IPS-18a (cell line): ENCODE measurements at regions not wholly inside any gene's neighbourhood (a gene's known extent, or its start where the extent isn't known, plus 50 kb on each side); places are given as distances from the start of the nearest gene placed in this dataset.

Source experiments
- H3K27ac ChIP-seq: one replicate; pipeline ENCODE4 v1.5.1; 2013; ENCODE audit warnings: low read length
- H3K27me3 ChIP-seq: one replicate; pipeline ENCODE4 v1.6.1; 2013; ENCODE audit warnings: mild to moderate bottlenecking, low read length; ENCODE audit not compliant: control insufficient read depth, insufficient read depth
- H3K36me3 ChIP-seq: one replicate; pipeline ENCODE4 v1.6.1; 2013; ENCODE audit warnings: low read depth, low read length; ENCODE audit not compliant: control insufficient read depth
- H3K4me1 ChIP-seq: one replicate; pipeline ENCODE4 v1.6.1; 2013; ENCODE audit warnings: low read depth, low read length; ENCODE audit not compliant: control insufficient read depth
- H3K4me3 ChIP-seq: one replicate; pipeline ENCODE4 v1.5.1; 2013; ENCODE audit warnings: low read length
- H3K9ac ChIP-seq: one replicate; pipeline ENCODE4 v1.6.1; 2013; ENCODE audit warnings: mild to moderate bottlenecking, low read length, moderate library complexity
- H3K9me3 ChIP-seq: one replicate; pipeline ENCODE4 v1.6.1; 2013; ENCODE audit warnings: low read depth, low read length; ENCODE audit not compliant: control insufficient read depth

DNA sequence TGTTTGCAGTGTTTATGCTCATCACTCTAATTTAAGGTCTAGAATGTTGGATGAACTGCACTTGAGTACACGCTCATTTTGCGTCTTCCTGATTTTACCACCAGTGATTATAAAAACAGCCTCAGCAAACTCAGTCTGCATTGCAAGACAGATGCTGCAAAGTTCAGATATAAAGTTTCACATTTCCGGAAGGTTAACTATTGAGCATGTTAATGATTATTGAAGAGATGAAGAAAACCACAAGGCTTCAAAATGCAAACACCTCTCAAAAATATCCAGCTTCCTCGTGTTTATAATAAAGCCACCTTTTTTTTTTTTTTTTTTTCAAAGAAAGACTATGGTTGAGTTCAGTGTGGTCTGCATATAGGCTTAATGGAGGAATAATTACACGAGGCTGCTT is 92.1 kb upstream of the BMP4 start:
- no peak overlapping the region for H3K4me3 ChIP-seq
- no peaks in the 10 kb centered on the region for H3K27me3 ChIP-seq
- H3K27ac ChIP-seq, result no peak overlapping the region
- no peaks in the 10 kb centered on the region for H3K4me1 ChIP-seq
- no peak overlapping the region for H3K9ac ChIP-seq
- H3K36me3 ChIP-seq, result no peaks in the 10 kb centered on the region
- H3K9me3 ChIP-seq, result no peaks in the 10 kb centered on the region

- no peaks in the 10 kb centered on the region for H3K27me3 ChIP-seq
- H3K4me1 ChIP-seq, result no peaks in the 10 kb centered on the region
- H3K9me3 ChIP-seq, result no peaks in the 10 kb centered on the region
- no peaks in the 10 kb centered on the region for H3K36me3 ChIP-seq
- H3K27ac ChIP-seq, result no peak overlapping the region
- H3K4me3 ChIP-seq, result no peak overlapping the region
- H3K9ac ChIP-seq, result no peak overlapping the region
Measured at GRCh38 chr14:54050759-54051158, 94.1 kb upstream of the BMP4 start.

- Histone ChIP-seq H3K36me3 (no peaks in the 10 kb centered on the region), H3K4me3 (no peak overlapping the region), H3K4me1 (no peaks in the 10 kb centered on the region)
Measured at GRCh38 chr14:54052696-54053385, 96.2 kb upstream of the BMP4 start.

GRCh38 chr14:54053386-54053745 is 96.7 kb upstream of the BMP4 start:
- Histone ChIP-seq H3K4me1 (no peaks in the 10 kb centered on the region), H3K9ac (no peak overlapping the region), H3K27me3 (no peaks in the 10 kb centered on the region)

More at GRCh38 chr14:54052696-54053385, 96.2 kb upstream of the BMP4 start:
- Histone ChIP-seq H3K9me3 (no peaks in the 10 kb centered on the region), H3K27ac (no peak overlapping the region), H3K27me3 (no peaks in the 10 kb centered on the region), H3K9ac (no peak overlapping the region)

GRCh38 chr14:54058505-54058904 is 101.9 kb upstream of the BMP4 start:
- no peak overlapping the region for H3K27ac ChIP-seq
- H3K27me3 ChIP-seq, result no peaks in the 10 kb centered on the region
- no peaks in the 10 kb centered on the region for H3K36me3 ChIP-seq
- H3K9ac ChIP-seq, result no peak overlapping the region
- H3K4me3 ChIP-seq, result no peak overlapping the region
- H3K9me3 ChIP-seq, result no peaks in the 10 kb centered on the region
- no peaks in the 10 kb centered on the region for H3K4me1 ChIP-seq

More at GRCh38 chr14:54053386-54053745, 96.7 kb upstream of the BMP4 start:
- H3K36me3 ChIP-seq, result no peaks in the 10 kb centered on the region
- no peak overlapping the region for H3K4me3 ChIP-seq
- no peak overlapping the region for H3K27ac ChIP-seq
- H3K9me3 ChIP-seq, result no peaks in the 10 kb centered on the region

DNA sequence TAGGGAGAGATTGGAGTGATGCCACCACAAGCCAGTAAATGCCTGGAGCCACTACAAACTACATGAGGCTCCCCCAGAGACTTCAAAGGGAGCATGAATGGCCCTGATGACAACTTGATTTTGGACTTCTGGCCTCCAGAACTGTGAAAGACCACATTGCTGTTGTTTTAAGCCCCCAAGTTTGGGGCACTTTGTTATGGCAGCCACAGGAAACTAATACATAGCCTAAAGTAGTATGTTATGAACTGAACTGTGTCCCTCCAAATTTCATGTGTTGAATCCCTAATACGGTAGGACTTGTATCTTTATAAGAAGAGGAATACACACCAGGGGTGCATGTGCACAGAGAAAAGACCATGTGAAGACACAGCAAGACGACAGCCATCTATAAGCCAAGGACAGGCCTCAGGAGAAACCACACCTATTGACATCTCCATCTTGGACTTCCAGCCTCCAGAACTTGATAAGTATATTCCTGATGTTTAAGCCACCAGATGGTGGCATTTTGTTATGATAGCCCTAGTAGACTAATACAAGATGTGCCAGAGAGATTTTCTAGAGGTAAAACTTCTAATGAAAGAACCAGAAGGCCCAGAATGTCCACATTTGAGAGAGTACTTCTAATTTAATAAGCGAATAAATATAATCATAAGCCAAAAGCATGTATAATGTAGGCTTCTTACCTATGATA is 127.1 kb upstream of the BMP4 start:
- no peak overlapping the region for H3K9ac ChIP-seq
- H3K27ac ChIP-seq, result no peak overlapping the region
- no peaks in the 10 kb centered on the region for H3K36me3 ChIP-seq
- H3K4me3 ChIP-seq, result no peak overlapping the region
- no peaks in the 10 kb centered on the region for H3K9me3 ChIP-seq
- H3K4me1 ChIP-seq, result peaks cover 14% of the 10 kb centered on the region
- H3K27me3 ChIP-seq, result no peaks in the 10 kb centered on the region

- Histone ChIP-seq H3K36me3 (no peaks in the 10 kb centered on the region), H3K4me1 (peaks cover 14% of the 10 kb centered on the region), H3K9me3 (no peaks in the 10 kb centered on the region), H3K4me3 (no peak overlapping the region), H3K27ac (no peak overlapping the region), H3K9ac (no peak overlapping the region), H3K27me3 (no peaks in the 10 kb centered on the region)
Measured at GRCh38 chr14:54085232-54085761, 128.7 kb upstream of the BMP4 start.

- Histone ChIP-seq H3K4me1 (peaks cover 14% of the 10 kb centered on the region), H3K4me3 (no peak overlapping the region), H3K9ac (no peak overlapping the region), H3K27ac (no peak overlapping the region), H3K36me3 (no peaks in the 10 kb centered on the region), H3K27me3 (no peaks in the 10 kb centered on the region), H3K9me3 (no peaks in the 10 kb centered on the region)
Measured at GRCh38 chr14:54085841-54086240, 129.2 kb upstream of the BMP4 start.

- H3K27me3 ChIP-seq, result no peaks in the 10 kb centered on the region
- no peak overlapping the region for H3K27ac ChIP-seq
- no peaks in the 10 kb centered on the region for H3K36me3 ChIP-seq
- no peak overlapping the region for H3K9ac ChIP-seq
- no peaks in the 10 kb centered on the region for H3K9me3 ChIP-seq
- peaks cover 14% of the 10 kb centered on the region for H3K4me1 ChIP-seq
- no peak overlapping the region for H3K4me3 ChIP-seq
Measured at GRCh38 chr14:54086767-54087166, 130.1 kb upstream of the BMP4 start.

DNA sequence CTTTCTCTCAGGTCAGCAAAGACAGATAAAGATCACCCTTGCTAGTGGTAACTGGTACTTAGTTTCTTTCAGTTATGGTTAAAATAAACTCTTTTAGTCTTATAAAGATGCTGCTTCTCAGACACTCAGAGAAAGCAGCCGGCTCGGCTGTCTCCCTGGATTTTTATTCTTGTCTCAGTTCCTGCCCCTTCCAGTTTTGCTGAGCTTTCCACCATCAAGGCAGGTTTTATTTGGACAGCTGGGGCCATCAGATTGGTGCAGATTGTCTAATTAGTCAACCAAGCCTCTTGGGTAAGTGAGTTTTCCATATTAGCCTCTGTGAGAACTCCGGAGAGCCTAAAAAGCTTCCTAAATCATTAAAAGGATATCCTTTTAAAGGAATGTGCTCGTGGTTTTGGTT is 130.8 kb upstream of the BMP4 start:
- Histone ChIP-seq H3K27me3 (no peaks in the 10 kb centered on the region), H3K9ac (no peak overlapping the region), H3K9me3 (no peaks in the 10 kb centered on the region), H3K4me1 (peaks cover 14% of the 10 kb centered on the region), H3K4me3 (no peak overlapping the region), H3K27ac (no peak overlapping the region), H3K36me3 (no peaks in the 10 kb centered on the region)

GRCh38 chr14:54088271-54088670 is 131.6 kb upstream of the BMP4 start:
- Histone ChIP-seq H3K4me1 (peaks cover 14% of the 10 kb centered on the region), H3K9ac (no peak overlapping the region), H3K27me3 (no peaks in the 10 kb centered on the region), H3K27ac (no peak overlapping the region), H3K4me3 (no peak overlapping the region), H3K9me3 (no peaks in the 10 kb centered on the region), H3K36me3 (no peaks in the 10 kb centered on the region)

- Histone ChIP-seq H3K4me3 (no peak overlapping the region), H3K4me1 (peaks cover 4% of the 10 kb centered on the region), H3K36me3 (no peaks in the 10 kb centered on the region), H3K9me3 (peaks cover 9% of the 10 kb centered on the region), H3K9ac (no peak overlapping the region), H3K27me3 (no peaks in the 10 kb centered on the region), H3K27ac (no peak overlapping the region)
Measured at GRCh38 chr14:54090274-54090673, 133.6 kb upstream of the BMP4 start.
